GM19372 (cell line): ENCODE measurements at regions not wholly inside any gene's neighbourhood (a gene's known extent, or its start where the extent isn't known, plus 50 kb on each side); places are given as distances from the start of the nearest gene placed in this dataset.

Experiments used
- ATAC-seq: cut with Tn5 transposase; IDR thresholded peaks from one replicate; pipeline ENCODE4 v1.9.1; 2021; ENCODE audit warnings: mild to moderate bottlenecking, low read depth, moderate library complexity; ENCODE audit not compliant: unreplicated experiment

DNA sequence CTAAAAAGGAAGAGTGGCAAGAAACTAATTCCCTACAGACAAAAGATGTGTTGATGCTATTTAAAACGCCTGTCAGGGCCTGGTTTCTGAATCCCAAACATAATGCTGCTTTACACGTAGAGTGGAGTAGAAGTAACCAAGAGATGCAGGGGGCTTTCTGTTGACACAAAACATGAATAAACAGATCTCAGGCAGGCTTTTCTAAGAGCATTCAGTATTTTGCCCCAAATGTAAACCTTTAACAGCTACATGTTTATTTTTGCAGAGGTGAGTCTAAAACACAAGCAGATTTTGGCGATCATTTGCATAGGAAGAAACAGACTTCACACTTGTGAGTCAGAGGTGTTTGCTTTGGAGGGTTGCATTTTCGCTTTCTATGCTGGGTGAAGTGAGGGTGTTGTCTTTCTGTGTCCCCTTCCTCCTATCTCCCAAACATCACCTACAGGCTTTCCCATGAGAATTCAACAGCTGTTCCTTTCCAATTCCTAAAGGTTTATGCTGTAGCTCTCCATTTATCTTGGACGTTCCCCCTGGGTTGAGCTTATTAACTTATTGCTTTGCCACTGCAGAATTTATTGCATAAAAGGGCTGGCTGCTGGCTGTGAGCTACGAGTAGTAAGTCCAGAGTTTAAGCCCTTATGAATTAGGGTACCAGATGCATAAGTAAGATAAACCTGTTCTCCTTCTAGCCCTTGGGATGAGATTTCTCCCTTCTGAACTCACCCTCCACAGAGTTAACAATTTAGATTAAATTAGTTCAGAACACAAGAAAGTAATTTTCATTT lies 156.7 kb downstream of the DIPK2A start:
- peak; percentile 96 for ATAC-seq

DNA sequence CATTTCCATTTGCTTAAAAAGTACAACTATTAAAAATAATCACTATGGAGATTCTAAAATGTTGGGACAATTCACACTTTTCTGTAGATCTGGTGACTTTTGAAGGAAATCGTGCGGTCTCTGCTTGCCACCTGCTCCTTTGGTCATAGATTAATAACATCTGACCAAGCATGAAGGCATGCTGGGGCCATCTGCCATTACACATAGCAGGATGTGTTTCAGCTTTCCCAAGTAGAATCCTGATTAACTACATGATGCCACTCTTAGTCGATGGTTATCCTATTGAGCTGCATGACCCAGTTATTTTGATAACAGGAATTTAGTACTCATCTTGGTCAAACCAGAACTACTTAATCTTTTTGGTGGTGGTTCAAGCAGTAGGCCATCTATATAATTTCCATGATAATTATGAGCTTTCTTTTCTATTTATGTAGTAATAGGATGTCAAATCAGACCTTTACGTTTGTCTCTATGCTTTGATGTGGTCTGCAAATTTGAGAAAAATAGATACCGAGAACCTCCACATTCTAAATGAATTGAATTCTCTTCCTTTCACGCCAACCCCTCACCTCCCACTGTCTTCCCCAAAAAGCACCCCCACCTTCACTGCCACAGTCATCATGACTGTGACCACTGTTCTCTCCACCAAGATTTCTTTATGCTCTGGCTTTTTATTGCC lies 158.1 kb downstream of the DIPK2A start:
- ATAC-seq: no peak

DNA sequence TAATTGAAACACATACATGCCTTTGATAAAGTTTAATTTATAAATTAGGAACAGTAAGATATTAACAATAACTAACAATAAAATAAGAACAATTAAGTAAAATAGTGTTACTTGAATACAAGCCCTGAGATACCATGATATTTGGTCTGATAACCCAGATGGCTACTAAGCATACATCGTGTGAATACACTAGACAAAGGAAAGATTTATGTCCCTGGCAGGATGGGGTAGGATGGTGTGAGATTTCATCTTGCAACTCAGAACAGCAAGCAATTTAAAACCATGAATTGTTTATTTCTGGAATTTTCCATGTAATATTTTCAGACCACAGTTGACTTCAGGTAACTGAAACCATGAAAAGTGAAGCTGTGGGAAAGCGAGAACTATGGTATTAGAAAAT lies 169.5 kb downstream of the DIPK2A start:
- no peak for ATAC-seq

DNA sequence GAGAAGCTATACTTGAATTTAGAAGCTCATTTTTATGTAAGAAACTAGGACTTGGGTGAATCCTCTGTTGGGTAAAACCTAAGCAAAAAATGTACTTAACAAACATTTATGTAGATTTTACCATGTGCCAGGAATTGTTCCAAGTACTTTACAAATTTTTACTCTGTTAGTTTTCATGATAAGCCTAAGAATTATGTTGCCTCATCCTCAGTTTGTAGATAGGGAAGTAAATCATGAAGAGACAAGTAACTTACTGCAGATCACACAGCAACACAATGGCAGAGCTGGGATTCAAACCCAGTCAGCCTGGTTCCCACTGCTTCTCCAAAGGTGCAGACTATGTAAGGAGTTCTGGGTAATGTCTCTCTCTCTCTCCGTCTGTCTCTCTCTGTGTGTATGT lies 169.9 kb downstream of the DIPK2A start:
- no peak for ATAC-seq

DNA sequence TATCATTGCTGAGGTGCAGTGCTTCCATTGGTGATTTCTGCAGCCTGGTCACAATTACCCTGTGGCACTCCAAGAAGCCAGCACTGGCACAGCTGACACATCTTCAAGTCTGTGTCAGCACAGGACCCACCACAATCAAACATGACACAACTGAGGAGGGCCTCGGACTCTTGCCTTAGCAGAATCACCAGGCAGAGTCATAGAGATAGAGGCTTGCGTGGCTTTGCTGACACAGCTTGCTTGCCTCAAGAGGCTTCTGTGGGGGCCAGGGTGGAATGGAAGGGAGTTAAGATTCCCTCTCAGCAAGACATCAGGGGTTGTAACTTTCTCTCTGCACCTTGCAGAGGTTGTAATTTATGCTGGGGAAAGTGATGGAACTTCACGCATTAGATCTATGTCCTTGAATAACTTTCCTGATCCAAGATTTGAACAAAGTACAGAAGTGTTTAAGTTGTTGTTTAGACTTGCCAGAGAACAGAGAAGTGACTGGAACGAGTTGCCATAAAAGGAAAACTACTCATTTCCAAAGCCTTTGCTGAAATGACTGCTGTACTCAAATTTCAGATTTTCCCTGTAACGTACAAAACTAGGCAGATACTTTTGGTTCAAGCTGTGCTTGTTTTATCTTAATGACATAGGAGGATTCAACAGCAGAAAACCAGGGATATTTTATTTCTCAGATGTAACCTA lies 170.7 kb downstream of the DIPK2A start:
- ATAC-seq: no peak

DNA sequence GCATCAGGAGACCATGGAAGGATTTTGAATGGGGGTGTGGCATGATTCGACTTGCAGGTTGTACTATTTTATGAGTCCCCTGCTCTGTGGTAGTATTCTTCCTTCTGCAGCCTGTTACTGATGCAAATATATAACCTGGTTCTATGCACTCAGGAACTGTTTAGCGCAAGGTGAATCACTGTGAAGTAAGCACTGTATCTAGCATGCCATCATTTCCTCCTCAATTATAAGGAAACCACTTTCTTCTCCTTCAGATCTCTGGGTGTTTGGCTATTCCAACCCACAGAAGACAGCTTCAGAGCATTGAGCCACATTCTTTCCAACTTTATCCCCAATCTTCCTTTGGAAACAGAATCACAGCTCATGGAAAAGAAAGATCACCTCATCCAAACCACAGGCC lies 176.7 kb downstream of the DIPK2A start:
- no peak for ATAC-seq

DNA sequence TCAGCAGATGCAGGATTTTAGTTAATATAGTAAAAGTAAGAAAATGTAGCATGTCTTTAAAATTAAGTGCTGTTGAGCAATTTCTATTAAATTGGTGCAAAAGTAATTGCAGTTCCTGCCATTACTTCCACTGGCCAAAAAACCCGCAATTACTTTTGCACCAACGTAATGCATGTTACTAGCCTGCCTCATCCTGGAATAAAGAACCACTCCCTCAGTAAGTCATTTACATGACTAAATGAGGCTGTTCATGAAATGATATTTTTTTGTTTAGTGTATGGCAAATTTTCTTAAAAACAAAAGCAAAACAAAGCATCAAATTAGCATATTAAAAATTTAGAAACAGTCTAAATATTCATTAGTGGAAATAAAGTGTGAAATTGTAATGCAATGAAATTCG lies 180.4 kb downstream of the DIPK2A start:
- ATAC-seq: no peak

DNA sequence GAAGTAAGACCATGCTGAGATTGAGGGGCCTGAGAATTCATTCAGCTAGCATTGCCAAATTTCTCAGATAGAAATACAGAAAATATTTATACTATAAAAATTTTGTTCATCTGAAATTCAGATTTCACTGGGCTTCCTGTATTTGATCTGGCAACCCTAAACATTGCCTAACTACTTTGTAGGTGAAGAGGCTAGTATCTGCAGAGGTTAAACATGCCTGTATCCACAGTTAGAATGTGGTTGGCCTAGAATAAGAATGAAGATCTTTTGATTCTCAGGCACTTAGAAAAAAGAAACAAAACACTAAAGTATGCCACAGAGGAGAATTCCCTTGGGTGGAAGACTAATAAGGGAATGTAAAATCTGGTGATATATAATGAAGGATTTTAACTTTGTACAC lies 189.0 kb downstream of the DIPK2A start:
- no peak for ATAC-seq

DNA sequence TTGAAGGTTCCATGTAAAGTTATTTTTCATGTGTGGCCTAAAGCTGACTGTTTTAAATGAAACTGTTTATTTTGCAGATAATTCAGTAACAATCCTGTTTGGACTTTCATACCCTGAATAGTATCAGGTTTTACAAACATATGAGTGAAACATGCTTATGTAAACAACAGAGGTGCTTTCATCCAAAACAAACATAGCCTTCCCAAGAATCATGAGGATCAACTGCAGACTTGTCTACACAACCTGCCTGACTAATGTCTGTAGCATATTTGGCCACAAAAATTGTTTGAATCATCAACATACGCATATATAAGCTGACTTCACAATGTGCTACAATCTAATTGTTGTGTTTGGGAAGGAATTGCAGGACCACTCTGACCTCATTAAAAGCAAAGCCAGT lies 190.4 kb downstream of the DIPK2A start:
- no peak for ATAC-seq

DNA sequence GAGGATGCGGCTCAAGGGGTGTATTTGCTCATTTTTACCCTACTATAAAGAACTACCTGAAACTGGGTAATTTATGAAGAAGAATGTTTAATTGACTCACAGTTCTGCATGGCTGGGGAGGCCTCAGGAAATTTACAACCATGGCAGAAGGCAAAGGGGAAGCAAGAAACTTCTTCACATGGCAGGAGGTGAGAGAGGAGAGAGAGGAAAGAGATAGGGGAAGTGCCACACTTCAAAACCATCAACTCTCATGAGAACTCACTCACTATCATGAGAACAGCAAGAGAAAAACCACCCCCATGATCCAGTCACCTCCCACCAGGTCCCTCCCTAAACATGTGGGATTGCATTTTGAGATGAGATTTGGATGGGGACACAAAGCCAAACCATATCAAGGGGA lies 192.7 kb downstream of the DIPK2A start:
- ATAC-seq: no peak

DNA sequence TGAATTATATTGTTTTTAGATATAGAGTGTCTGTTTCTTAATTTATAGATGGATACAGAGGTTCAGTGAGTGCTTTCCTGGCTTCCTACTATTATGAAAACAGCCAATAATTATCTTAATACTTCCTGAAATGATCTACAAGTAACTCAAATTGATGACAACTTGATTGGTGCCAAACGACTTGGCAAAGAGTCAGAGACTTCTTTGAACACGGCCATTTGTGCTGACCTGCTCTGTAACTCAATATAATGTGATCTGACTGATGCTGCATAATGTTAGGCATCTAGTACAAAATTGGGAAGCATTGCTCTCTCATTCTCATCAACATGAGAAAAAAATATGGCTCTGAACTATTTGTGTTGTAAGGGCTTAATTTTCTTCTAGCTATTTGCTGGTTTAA lies 193.9 kb downstream of the DIPK2A start:
- no peak for ATAC-seq

DNA sequence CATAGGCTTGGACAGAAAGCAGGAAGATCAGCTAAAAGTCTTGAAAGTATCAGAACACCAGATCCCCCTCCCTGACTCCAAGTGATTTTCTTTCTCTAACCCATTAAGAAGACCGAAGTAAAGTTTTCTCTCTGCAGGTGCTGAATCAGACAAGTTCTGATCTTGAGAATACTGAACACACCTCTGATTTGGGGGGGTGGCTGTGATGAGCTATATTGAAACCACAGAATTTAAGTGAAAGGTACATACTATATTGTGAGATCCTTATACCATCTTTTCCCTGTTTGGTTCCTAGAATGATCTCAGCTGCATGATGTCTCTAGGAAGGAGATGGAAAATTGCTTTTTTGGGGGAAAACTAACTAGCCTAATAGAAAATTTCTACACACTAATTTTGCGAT lies 196.0 kb downstream of the DIPK2A start:
- no peak for ATAC-seq

DNA sequence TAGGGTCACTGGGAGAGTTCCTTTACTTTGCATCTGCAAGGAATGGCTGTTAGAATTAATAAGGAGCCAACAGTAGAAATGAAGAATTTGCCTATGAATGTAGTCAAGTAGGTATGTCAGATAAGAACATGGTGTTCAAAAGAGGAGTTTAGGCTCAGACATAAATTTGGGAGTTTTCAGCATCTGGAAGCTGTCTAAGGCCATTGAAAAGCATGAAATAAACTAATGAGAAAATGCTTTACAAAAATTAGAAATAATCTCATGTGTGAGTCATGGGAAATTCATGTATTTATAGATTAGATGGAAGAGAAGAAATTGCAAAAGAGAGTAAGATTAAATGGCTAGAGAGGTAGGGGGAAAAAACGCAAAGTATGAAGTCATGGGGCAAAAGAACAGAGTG lies 201.9 kb downstream of the DIPK2A start:
- ATAC-seq: no peak

DNA sequence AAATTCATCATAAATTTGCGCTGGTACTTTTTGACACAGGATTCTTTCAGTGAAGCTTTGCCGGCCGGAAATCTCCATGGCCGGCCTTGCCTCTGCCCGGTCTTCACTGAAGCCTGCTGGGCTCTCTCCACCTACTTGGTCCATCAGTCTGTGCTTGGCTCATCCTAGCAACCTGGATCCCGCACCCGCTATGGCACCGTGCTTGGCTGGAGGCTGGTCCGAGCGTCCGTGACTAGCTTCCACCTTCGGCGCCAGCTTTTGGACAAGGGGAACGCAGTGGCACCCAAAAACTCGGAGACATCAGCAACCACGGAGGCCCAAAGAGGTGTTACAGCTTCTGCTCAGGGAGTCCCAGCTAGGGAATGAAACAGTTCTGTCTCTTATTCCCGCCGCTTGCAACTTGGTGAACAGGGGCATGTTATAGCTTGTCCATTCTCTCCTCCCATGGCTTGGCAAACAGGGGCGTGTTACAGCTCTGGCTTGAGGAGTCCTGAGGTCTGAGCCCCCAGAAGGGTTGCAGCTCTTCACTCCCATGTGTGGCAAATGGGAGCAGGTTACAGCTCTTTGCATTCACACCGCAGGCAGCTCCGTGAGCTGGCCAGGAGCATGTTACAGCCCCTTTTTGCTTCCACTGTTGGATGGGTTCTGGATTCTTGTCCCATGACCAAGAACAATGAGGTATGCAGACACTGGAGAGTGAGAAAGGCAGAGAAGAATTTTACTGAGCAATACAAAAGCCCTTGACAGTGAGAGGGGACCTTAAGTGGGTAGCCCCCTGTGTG lies 204.2 kb downstream of the DIPK2A start:
- ATAC-seq: no peak

DNA sequence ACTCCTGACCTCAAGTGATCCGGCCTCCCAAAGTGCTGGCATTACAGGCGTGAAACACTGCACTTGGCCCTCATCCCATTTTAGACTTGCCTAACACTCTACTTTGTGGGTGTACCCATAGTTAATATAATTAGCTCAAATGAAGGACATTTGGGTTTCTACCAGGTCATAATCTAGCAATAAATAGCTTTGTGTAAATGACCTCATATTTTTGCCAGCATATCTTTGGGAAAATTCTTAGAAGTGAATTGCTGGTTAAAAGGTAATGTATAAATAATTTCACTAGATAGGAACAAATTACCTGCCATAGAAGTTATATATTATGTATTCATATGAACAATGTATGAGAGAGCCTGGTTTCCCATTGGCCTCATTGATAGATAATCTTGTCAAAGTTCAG lies 206.0 kb downstream of the DIPK2A start:
- ATAC-seq: no peak

DNA sequence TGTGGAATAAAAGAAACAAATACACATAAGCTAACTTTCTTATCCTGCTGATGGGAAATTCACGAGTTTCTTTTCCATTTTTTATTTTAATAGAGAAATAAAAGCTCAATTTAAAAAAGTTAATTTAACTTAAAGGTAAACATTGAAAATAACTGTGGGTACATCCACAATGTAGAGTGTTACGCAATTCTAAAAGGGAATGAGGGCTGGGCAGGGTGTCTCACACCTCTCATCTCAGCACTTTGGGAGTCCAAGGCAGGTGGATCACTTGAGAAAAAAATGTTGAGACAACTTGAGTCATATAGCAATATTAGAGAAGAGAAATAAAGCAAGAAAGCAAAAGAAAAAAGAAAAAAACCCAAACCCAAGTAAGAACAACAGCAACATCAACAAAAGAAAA lies 207.0 kb downstream of the DIPK2A start:
- no peak for ATAC-seq

DNA sequence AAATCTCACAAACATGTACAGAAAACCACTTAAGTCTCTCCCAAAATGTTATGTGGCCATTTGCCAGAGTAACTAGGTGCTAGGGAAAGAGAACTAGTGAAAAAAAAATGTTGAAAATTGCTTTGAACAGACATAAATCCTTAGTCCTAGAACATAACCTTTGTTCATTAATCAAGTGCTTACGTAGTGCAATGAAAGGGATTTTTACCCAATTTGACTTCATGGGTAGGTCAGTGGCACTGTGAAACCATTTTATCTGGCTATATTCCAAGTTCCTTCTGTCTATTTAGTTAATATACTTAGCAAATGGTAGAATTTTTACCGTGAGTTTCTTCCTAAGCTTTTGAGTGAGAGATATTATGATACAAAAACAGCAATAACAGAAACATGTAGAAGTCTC lies 209.4 kb downstream of the DIPK2A start:
- no peak for ATAC-seq

DNA sequence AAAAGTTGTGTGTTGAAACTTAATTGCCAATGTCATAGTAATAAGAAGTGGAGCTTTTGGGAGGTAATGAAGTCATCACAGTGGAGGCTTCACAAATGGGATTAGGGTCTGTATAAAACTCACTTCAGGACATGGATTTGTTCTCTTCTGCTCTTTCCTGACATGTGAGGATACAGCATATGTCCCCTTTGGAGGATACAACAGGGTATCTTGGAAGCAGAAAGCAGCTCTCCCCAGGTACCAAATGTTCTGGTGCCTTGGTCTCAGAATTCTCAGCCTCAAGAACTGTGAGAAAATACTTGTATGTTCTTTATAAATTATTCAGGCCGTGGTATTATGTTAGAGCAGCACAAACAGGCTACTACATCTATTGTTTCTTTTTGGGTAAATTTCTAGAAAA lies 210.9 kb downstream of the DIPK2A start:
- ATAC-seq: no peak

DNA sequence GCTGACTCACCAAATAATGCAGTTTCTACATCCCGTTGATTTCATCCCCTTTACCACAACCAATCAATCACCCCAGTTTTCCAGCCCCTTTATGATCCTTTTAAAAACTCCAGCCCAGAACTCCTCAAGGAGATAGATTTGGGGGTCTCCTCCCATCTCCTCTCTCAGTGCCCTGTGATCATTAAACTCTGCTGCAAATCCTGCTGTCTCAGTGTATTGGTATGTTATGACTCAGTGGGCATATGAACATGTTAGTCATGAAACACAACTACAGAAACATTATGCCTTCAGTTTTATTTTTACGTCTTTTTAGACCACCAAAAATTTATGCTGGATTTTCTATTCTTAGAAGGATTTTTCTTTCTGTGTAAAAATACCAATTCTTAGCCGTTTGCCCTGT lies 213.7 kb downstream of the DIPK2A start:
- no peak for ATAC-seq

DNA sequence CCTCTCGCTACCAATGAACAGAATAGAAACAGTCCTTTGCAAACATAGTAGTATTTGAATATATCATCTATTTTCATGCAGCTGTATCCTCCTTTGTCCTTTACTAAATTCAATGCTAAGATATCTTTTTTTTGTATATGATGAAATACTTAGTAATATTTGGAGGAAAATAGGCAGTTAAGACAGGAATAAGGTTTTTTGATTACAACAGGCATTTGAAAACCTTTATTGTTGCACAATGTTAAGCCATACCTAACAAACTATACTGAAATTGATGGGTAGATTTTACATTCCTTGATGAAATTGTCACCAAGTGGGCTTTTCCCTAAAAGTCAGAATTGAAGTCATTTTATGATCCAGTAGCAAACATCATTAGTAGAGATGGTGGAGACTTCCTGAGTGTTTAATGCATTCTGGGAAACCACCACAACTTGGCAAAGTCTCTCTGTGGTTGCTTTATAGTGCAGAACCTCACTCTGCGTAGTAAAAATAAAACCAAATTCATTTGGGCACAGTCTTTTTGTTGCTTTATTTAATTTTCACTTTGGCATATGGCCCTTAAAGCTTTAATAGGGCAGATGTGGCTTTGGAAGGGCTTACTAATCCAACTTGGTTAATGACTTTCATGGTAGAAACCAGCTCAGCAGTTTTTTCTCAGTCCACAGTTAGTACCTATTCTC lies 216.0 kb downstream of the DIPK2A start:
- no peak for ATAC-seq
